HL-60 (cell line): ENCODE measurements at regions not wholly inside any gene's neighbourhood (a gene's known extent, or its start where the extent isn't known, plus 50 kb on each side); places are given as distances from the start of the nearest gene placed in this dataset.

Source experiments
- DNase-seq, 2 experiments: peaks; one replicate each; pipeline ENCODE4 v3.0.0-alpha.2; 2010 to 2020; ENCODE audit warnings: low read depth in 1 of 2, low spot score in 1 of 2
- H3K27ac ChIP-seq: fragments of 250-450 bp; sonication (Bioruptor Pico); replicated peaks from 2 replicates; pipeline ENCODE4 v1.5.1; 2020; ENCODE audit warnings: mild to moderate bottlenecking, moderate library complexity
- H3K27me3 ChIP-seq: fragments of 250-450 bp; sonication (Bioruptor Pico); 2 replicates; pipeline ENCODE4 v1.5.1; 2021; ENCODE audit warnings: mild to moderate bottlenecking, moderate library complexity; ENCODE audit not compliant: insufficient read depth, poor library complexity, severe bottlenecking
- H3K4me3 ChIP-seq: replicated peaks from 2 replicates; pipeline ENCODE4 v1.5.1; 2011; ENCODE audit warnings: mild to moderate bottlenecking, control low read depth, low read length; ENCODE audit not compliant: insufficient read depth
- CTCF ChIP-seq: IDR thresholded peaks from one replicate; pipeline ENCODE4 v1.5.1; 2011; ENCODE audit warnings: low read length, control low read depth, inconsistent platforms; ENCODE audit not compliant: insufficient read depth
- GABPA ChIP-seq: IDR thresholded peaks from 2 replicates; pipeline ENCODE4 v1.6.1; 2012; ENCODE audit warnings: low read depth
- POLR2AphosphoS5 ChIP-seq: IDR thresholded peaks from 2 replicates; pipeline ENCODE4 v1.6.1; 2012; ENCODE audit warnings: low read depth
- REST ChIP-seq: IDR thresholded peaks from 2 replicates; pipeline ENCODE4 v1.6.1; 2012; ENCODE audit warnings: low read depth; ENCODE audit not compliant: insufficient replicate concordance
- SPI1 ChIP-seq: IDR thresholded peaks from 2 replicates; pipeline ENCODE4 v1.6.1; 2012; ENCODE audit warnings: low read depth, mild to moderate bottlenecking, borderline replicate concordance

GRCh38 chr10:101301111-101301731 is 52.7 kb upstream of the BTRC start:
- H3K4me3 ChIP-seq: no peak overlapping the region
- H3K27ac ChIP-seq: no peak overlapping the region
- no peak for TF ChIP-seq POLR2AphosphoS5
- peak; percentile 69 for TF ChIP-seq CTCF
- peak; percentile 40; the same call in 1 of the 2 replicates for TF ChIP-seq SPI1
- TF ChIP-seq GABPA: no peak
- TF ChIP-seq REST: no peak
- DNase-seq: peak; percentile 35 to 76
- peaks cover 11% of the 10 kb centered on the region for H3K27me3 ChIP-seq

- no peak for TF ChIP-seq POLR2AphosphoS5
- TF ChIP-seq SPI1: no peak
- TF ChIP-seq GABPA: no peak
- TF ChIP-seq REST: no peak
- no peak for TF ChIP-seq CTCF
- Histone ChIP-seq H3K27me3 (peaks cover 4% of the 10 kb centered on the region), H3K27ac (no peak overlapping the region), H3K4me3 (no peak overlapping the region)
- DNase-seq: no peak
These were observed 50.8 kb upstream of the BTRC start for GRCh38 chr10:101303087-101303703.
